IPS-15b (cell line): ENCODE measurements at regions not wholly inside any gene's neighbourhood (a gene's known extent, or its start where the extent isn't known, plus 50 kb on each side); places are given as distances from the start of the nearest gene placed in this dataset.
"Not testable (repeated sequence)": the region's sequence is repeated elsewhere in the genome, so short reads cannot be mapped to it uniquely, and the experiment has no call there.

Experiments
- H3K27me3 ChIP-seq: one replicate; pipeline ENCODE4 v1.6.1; 2013; ENCODE audit warnings: low read length; ENCODE audit not compliant: control insufficient read depth, insufficient read depth
- H3K36me3 ChIP-seq: one replicate; pipeline ENCODE4 v1.6.1; 2013; ENCODE audit warnings: low read length; ENCODE audit not compliant: control insufficient read depth, insufficient read depth
- H3K4me1 ChIP-seq: one replicate; pipeline ENCODE4 v1.6.1; 2013; ENCODE audit warnings: mild to moderate bottlenecking, low read length; ENCODE audit not compliant: control insufficient read depth, insufficient read depth
- H3K4me3 ChIP-seq: one replicate; pipeline ENCODE4 v1.5.1; 2013; ENCODE audit warnings: low read depth, low read length
- H3K9ac ChIP-seq: one replicate; pipeline ENCODE4 v1.6.1; 2013; ENCODE audit warnings: low read depth, mild to moderate bottlenecking, low read length
- H3K9me3 ChIP-seq: one replicate; pipeline ENCODE4 v1.6.1; 2013; ENCODE audit warnings: mild to moderate bottlenecking, low read length; ENCODE audit not compliant: control insufficient read depth, insufficient read depth

GRCh38 chr21:13963259-13963658, 247.5 kb downstream of the LIPI start:
- not testable (repeated sequence) for H3K9ac ChIP-seq, H3K4me3 ChIP-seq, H3K36me3 ChIP-seq, H3K9me3 ChIP-seq, H3K4me1 ChIP-seq, H3K27me3 ChIP-seq

GRCh38 chr21:13937236-13937635, 273.5 kb downstream of the LIPI start:
- Histone ChIP-seq H3K4me1 (no peaks in the 10 kb centered on the region), H3K9ac (no peak overlapping the region)

DNA sequence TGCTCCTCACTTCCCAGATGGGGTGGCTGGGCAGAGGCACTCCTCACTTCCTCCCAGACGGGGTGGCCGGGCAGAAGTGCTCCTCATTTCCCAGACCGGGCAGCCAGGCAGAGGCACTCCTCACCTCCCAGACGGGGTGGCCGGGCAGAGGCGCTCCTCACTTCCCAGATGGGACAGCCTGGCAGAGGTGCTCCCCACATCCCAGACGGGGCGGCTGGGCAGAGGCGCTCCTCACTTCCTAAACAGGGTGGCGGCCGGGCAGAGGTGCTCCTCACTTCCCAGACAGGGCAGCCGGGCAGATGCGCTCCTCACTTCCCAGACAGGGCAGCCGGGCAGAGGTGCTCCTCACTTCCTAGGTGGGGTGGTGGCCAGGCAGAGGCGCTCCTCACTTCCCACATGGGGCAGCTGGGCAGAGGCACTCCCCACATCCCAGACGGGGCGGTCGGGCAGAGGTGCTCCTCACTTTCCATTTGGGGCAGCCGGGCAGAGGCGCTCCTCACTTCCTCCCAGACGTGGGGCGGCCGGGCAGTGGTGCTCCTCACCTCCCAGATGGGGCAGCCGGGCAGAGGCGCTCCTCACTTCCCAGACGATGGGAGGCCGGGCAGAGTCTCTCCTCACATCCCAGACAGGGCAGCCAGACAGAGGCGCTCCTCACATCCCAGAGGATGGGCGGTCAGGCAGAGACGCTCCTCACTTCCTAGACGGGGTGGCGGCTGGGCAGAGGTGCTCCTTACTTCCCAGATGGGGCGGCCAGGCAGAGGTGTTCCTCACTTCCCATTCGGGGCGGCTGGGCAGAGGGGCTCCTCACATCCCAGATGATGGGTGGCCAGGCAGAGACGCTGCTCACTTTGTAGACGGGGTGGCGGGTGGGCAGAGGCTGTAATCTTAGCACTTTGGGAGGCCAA, 274.5 kb downstream of the LIPI start:
- H3K27me3 ChIP-seq, H3K4me3 ChIP-seq, H3K4me1 ChIP-seq, H3K36me3 ChIP-seq, H3K9me3 ChIP-seq, H3K9ac ChIP-seq: not testable (repeated sequence)

More at GRCh38 chr21:13937236-13937635, 273.5 kb downstream of the LIPI start:
- Histone ChIP-seq H3K4me3 (no peak overlapping the region), H3K9me3 (no peaks in the 10 kb centered on the region), H3K27me3 (no peaks in the 10 kb centered on the region), H3K36me3 (no peaks in the 10 kb centered on the region)

- not testable (repeated sequence) for H3K36me3 ChIP-seq, H3K4me1 ChIP-seq, H3K27me3 ChIP-seq, H3K9ac ChIP-seq, H3K9me3 ChIP-seq, H3K4me3 ChIP-seq
Observed at GRCh38 chr21:13935396-13936032, 275.2 kb downstream of the LIPI start.

DNA sequence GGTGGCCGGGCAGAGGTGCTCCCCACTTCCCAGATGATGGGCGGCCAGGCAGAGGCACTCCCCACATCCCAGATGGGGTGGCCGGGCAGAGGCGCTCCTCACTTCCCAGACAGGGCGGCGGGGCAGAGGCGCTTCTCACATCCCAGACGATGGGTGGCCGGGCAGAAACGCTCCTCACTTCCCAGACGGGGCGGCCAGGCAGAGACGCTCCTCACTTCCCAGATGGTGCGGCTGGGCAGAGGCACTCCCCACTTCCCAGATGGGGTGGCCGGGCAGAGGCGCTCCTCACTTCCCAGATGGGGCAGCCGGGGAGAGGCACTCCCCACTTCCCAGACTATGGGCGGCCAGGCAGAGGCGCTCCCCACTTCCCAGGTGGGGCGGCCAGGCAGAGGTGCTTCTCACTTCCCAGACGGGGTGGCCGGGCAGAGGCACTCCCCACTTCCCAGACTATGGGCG, 275.8 kb downstream of the LIPI start:
- not testable (repeated sequence) for H3K4me1 ChIP-seq, H3K9me3 ChIP-seq, H3K36me3 ChIP-seq, H3K4me3 ChIP-seq, H3K9ac ChIP-seq, H3K27me3 ChIP-seq

- not testable (repeated sequence) for H3K9ac ChIP-seq, H3K4me1 ChIP-seq, H3K27me3 ChIP-seq, H3K36me3 ChIP-seq, H3K9me3 ChIP-seq, H3K4me3 ChIP-seq
Observed at GRCh38 chr21:13923175-13923574, 287.6 kb downstream of the LIPI start.

DNA sequence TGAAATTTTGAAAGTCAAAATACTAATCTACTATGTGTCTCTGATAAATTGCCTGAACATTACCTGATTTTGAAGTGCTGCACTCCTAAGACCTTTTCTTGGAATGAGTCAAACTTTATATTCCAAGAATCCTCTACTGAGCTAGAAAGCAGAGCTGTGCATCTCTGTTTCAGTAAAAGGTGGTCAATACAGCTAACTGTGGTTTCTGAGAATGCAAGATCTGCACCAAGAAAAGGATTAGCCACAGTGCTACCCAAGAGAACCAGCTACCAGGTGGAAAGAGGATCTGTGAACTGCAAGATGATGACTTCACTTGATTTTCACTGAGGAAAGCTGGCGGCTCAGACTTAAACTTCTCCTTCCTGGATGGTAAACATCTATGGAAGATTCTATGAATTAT, 289.3 kb downstream of the LIPI start:
- H3K4me1 ChIP-seq, H3K27me3 ChIP-seq, H3K4me3 ChIP-seq, H3K9me3 ChIP-seq, H3K9ac ChIP-seq, H3K36me3 ChIP-seq: not testable (repeated sequence)

GRCh38 chr21:13907385-13907784, 297.8 kb downstream of the POTED start:
- not testable (repeated sequence) for H3K4me1 ChIP-seq, H3K9me3 ChIP-seq, H3K27me3 ChIP-seq, H3K4me3 ChIP-seq, H3K9ac ChIP-seq, H3K36me3 ChIP-seq

DNA sequence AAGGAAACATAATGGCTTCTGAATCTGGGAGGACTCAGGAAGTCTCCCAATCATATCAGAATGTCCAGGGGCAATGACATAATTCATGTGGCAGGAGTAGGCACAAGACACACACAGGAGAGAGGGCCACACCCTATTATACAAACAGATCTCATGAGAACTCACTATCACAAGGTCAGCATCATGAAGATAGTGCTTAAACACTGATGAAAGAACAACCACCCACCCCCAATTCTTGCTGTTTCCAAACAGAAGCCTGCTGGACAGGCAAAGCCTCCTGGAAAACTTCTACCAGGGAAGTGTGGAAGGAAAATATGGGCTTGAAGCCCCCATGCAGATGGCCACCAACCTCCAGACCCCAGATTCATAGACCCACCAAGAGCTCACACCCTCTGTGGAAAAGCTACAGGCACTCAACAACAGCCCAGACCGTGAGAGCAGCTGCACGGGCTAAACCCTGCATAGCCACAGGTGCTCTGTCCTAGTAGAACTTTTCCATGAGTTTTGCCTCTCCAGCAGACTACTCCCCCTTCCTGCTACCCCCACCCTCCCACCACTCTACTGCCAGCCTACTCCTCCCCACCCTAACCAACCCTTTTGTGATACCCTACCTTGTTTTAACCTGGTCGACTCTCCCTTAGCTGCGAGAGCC, 287.1 kb downstream of the POTED start:
- H3K36me3 ChIP-seq, result not testable (repeated sequence)

DNA sequence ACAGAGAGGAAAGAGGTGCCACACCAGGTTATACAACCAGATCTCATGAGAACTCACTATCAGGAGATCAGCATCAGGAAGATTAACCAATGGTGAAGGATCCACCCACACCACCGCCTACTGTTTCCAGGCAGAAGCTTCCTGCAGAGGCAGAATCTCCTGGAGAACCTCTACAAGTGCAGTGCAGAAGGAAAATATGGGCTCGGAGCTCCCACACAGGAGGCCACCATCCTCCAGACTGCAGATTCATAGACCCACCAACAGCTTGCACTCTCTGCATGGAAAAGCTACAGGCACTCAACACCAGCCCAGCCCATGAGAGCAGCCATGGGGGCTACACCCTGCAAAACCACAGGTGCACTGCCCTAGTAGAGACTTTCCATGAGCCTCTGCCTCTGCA, 284.0 kb downstream of the POTED start:
- not testable (repeated sequence) for H3K36me3 ChIP-seq, H3K27me3 ChIP-seq, H3K4me1 ChIP-seq, H3K9ac ChIP-seq, H3K4me3 ChIP-seq
- H3K9me3 ChIP-seq, result peaks cover 20% of the 10 kb centered on the region

More for the DNA sequence above, 287.1 kb downstream of the POTED start:
- H3K27me3 ChIP-seq, H3K4me3 ChIP-seq, H3K9ac ChIP-seq, H3K4me1 ChIP-seq: not testable (repeated sequence)
- H3K9me3 ChIP-seq, result peaks cover 17% of the 10 kb centered on the region

DNA sequence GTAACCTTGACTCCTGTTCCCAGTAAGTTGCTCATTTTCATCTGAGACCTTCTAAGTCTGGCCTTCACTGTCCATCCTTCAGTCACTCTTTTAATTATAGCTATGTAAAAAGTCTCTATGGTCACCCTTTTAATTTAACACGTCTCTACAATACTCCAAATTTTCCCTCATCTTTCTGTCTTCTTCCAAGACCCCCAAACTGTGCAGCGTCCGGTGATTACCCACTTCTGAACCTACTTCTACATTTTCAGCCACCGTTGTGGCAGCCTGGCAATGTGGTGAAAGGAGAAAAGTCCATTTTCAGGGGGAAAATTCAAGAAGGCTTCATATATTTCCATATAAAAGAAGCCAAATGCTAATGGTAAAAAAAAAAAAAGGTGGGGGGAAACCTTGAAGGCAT, 283.4 kb downstream of the POTED start:
- H3K4me1 ChIP-seq, H3K4me3 ChIP-seq, H3K9ac ChIP-seq, H3K36me3 ChIP-seq, H3K27me3 ChIP-seq: not testable (repeated sequence)
- peaks cover 20% of the 10 kb centered on the region for H3K9me3 ChIP-seq
